HUES6 (cell line): ENCODE measurements at regions not wholly inside any gene's neighbourhood (a gene's known extent, or its start where the extent isn't known, plus 50 kb on each side); places are given as distances from the start of the nearest gene placed in this dataset.
"Not testable (repeated sequence)": the region's sequence is repeated elsewhere in the genome, so short reads cannot be mapped to it uniquely, and the experiment has no call there.

Experiments used
- H3K27ac ChIP-seq: 2 replicates; pipeline ENCODE4 v1.7.0; 2013; ENCODE audit warnings: low read depth, mild to moderate bottlenecking, low read length, inconsistent platforms
- H3K27me3 ChIP-seq: 2 replicates; pipeline ENCODE4 v1.6.1; 2013; ENCODE audit warnings: low read length; ENCODE audit not compliant: control insufficient read depth, insufficient read depth
- H3K36me3 ChIP-seq: 2 replicates; pipeline ENCODE4 v1.6.1; 2013; ENCODE audit warnings: low read length; ENCODE audit not compliant: control insufficient read depth, insufficient read depth
- H3K4me1 ChIP-seq: 2 replicates; pipeline ENCODE4 v1.6.1; 2013; ENCODE audit warnings: low read length; ENCODE audit not compliant: control insufficient read depth, insufficient read depth
- H3K4me3 ChIP-seq: 2 replicates; pipeline ENCODE4 v1.5.1; 2013; ENCODE audit warnings: low read depth, low read length
- H3K9ac ChIP-seq: one replicate; pipeline ENCODE4 v1.6.1; 2013; ENCODE audit warnings: mild to moderate bottlenecking, low read length
- H3K9me3 ChIP-seq: 2 replicates; pipeline ENCODE4 v1.6.1; 2013; ENCODE audit warnings: low read depth, low read length; ENCODE audit not compliant: control insufficient read depth, insufficient read depth

DNA sequence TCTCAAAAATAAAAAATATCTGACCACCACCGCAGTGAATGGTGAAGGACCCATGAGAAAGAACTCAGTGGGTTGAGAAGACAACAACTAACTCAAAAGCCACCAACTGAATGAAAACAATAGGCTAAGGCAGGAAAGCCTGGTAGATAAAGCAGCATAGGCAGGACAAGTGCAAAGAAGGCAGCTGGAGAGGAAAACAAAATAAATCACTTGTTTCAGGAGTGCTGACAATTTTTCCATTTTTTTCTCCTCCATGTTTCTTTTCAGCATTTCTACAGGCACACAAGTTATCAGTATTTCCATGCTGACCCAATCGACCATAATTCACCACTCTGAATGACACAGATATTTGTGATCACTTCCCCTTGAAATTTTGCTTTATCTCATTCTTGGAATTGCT, 597.8 kb downstream of the LIG4 start:
- Histone ChIP-seq H3K9ac (no peak overlapping the region), H3K27me3 (no peaks in the 10 kb centered on the region), H3K36me3 (no peaks in the 10 kb centered on the region), H3K4me1 (no peaks in the 10 kb centered on the region), H3K4me3 (no peak overlapping the region), H3K27ac (no peak overlapping the region), H3K9me3 (no peaks in the 10 kb centered on the region)

DNA sequence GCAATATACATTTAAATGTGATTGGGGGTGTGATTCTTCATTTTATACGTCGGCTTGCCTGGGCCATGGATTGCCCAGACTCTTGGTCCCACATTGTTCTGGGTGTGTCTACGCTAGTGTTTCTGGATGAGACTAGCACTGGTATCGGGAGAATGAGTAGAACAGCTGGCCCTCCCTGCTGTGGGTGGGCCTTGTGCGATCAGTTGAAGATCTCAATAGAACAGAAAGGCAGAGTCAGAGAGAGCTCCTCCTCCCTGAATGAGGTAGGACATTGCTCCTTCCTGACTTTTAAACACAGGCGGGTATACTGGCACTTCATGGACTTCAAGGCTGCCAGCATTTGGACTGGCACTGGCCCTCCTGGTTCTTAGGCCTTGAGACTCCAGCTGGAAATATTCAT, 603.0 kb downstream of the LIG4 start:
- H3K27me3 ChIP-seq, result no peaks in the 10 kb centered on the region
- H3K27ac ChIP-seq, result no peak overlapping the region
- no peaks in the 10 kb centered on the region for H3K36me3 ChIP-seq
- no peaks in the 10 kb centered on the region for H3K4me1 ChIP-seq
- no peak overlapping the region for H3K4me3 ChIP-seq
- H3K9ac ChIP-seq, result no peak overlapping the region
- no peaks in the 10 kb centered on the region for H3K9me3 ChIP-seq

DNA sequence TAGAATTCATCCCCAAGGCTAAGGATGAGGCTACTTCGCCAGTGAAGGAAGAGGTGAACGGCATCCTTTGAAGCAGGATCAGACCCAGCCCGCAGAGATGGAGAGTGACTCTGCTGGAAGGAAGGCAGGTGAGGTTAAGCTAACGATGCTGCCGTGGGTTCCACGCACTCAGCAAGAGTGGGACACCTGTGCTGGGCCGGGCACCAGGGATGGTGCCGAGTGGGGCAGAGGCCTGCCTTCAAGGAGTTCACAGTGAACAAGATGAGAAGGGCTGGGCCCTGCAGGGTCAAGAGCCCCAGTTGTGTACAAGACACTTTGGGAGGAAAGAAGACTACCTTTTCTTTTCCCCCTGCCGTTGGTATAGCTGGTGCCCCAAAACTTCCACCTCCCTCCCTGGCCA, 606.6 kb downstream of the LIG4 start:
- Histone ChIP-seq H3K36me3 (no peaks in the 10 kb centered on the region), H3K9me3 (no peaks in the 10 kb centered on the region), H3K27me3 (no peaks in the 10 kb centered on the region), H3K27ac (no peak overlapping the region), H3K4me3 (no peak overlapping the region), H3K4me1 (no peaks in the 10 kb centered on the region), H3K9ac (no peak overlapping the region)

DNA sequence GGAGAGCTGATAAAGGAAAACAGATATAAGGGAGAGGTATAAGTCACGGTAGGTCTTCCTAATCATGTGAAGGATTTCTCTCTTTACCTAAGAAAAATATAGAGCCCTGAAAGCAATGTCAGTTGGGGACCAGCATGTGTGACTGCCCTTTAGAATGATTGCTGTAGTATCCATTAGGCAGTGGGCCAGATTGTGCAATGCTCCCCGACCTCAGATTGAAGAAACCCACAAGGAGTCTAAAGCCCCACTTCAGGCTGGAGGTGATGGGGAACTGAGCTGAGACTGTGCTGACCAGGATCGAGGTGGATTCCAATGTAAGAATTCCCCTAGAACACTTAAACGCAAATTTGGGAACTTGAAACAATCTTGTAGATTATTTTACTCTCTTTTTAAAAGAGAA, 614.4 kb downstream of the LIG4 start:
- Histone ChIP-seq H3K4me3 (no peak overlapping the region), H3K27me3 (no peaks in the 10 kb centered on the region), H3K27ac (no peak overlapping the region), H3K36me3 (no peaks in the 10 kb centered on the region), H3K9me3 (no peaks in the 10 kb centered on the region), H3K9ac (no peak overlapping the region), H3K4me1 (no peaks in the 10 kb centered on the region)

DNA sequence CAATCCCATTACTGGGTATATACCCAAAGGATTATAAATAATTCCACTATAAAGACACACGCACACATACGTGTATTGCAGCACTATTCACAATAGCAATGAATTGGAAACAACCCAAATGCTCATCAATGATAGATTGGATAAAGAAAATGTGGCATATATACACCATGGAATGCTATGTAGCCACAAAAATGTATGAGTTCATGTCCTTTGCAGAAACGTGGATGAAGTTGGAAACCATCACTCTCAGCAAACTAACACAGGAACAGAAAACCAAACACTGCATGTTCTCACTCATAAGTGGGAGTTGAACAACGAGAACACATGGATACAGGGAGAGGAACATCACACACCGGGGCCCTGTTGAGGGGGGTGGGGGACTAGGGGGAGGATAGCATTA, 619.0 kb downstream of the LIG4 start:
- H3K4me3 ChIP-seq, H3K9ac ChIP-seq, H3K9me3 ChIP-seq, H3K36me3 ChIP-seq, H3K27me3 ChIP-seq, H3K4me1 ChIP-seq, H3K27ac ChIP-seq: not testable (repeated sequence)

DNA sequence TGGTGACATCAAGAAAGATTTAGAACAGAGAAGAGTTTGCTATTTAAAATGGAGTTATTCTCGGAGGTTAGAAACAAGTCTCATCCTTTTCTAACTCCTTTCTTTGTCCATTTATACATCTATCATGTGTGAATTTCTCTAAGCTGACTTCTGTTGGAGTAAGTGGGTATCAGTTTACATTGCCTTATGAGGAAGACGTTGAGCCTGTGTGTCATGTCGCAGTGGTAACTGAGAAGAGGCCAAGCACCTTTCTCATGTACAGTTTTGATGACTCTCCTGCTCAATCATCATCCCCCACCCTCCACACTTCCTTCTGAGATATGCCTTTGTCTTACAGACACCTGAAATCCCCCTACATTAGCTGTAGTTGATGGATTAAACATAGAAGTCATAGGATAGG, 624.8 kb downstream of the LIG4 start:
- no peaks in the 10 kb centered on the region for H3K27me3 ChIP-seq
- H3K4me3 ChIP-seq, result no peak overlapping the region
- no peaks in the 10 kb centered on the region for H3K4me1 ChIP-seq
- H3K27ac ChIP-seq, result no peak overlapping the region
- no peaks in the 10 kb centered on the region for H3K36me3 ChIP-seq
- no peaks in the 10 kb centered on the region for H3K9me3 ChIP-seq
- no peak overlapping the region for H3K9ac ChIP-seq

DNA sequence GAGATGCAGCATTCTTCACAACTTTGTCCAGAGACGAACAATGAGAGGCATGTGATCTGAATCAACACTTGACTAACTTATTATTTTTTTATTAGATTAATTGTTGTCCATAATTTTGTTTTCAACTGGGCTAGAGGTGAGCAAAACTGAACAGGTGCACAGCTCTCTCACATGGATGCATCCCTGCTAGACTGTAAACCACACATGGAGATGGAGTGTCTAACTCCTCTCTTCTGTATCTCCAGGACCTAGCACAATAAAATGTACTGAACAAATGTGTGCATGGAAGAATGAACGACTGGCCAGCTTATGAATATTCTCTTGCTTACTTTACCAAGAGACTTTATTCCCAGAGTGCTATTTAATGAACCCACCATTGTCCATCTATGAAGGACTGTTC, 627.7 kb downstream of the LIG4 start:
- Histone ChIP-seq H3K4me1 (no peaks in the 10 kb centered on the region), H3K27ac (no peak overlapping the region), H3K4me3 (no peak overlapping the region), H3K27me3 (peaks cover 7% of the 10 kb centered on the region; the same call in 1 of the 2 replicates), H3K36me3 (no peaks in the 10 kb centered on the region), H3K9me3 (no peaks in the 10 kb centered on the region), H3K9ac (no peak overlapping the region)

DNA sequence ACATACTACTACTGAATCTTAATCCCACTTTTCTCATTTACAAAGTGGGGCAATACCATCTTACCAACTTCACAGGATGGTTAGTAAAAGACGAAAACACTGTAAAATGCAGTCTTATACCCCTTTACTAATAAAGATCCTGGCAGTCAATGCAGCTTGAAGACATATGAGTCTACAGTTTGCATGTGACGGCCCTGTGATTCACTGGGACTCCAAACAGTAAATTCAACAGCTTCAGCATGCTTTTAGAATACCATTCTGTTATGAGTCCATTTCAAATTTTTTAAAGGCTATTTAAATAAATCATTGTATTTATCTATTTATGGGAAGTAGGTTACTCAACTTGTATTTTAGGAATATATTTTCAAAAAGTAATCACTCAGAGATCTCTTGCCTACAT, 629.1 kb downstream of the LIG4 start:
- Histone ChIP-seq H3K9ac (no peak overlapping the region), H3K36me3 (no peaks in the 10 kb centered on the region), H3K4me1 (peaks cover 2% of the 10 kb centered on the region; the same call in 1 of the 2 replicates), H3K27ac (no peak overlapping the region), H3K4me3 (no peak overlapping the region), H3K27me3 (peaks cover 19% of the 10 kb centered on the region; the same call in 1 of the 2 replicates), H3K9me3 (no peaks in the 10 kb centered on the region)

DNA sequence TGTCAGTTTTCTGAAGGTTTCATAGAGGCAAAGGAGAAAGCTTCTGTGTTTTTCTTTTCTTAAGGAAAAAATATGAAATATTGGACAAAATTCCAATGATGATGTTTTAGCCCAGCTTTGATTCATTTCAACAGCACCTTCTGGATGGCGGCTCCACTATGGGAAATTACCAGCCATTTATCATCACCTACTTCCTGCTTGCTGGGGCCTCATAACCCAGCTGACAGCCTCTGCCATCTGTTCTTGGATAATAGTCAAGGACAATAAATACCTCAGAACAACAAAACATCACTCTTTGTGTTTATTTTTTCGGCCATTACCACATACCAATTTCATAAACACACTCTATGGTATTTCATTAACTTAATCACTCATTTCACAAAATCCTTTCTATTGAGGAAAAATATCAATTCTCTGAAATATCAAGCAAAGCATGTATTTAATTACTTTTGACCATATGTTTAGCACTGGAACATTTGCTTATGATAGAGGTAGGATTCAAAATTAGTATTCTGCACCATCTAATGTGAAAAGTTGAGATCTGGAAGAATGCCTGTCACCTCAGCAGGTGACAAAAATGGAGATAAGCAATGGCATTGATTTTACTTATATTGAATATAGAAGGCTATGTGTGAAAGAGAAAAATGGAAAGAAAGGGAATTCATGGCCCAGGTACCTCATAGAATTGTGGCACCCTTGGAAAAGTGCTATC, 629.7 kb downstream of the LIG4 start:
- Histone ChIP-seq H3K4me3 (no peak overlapping the region), H3K9ac (no peak overlapping the region), H3K4me1 (peaks cover 6% of the 10 kb centered on the region; the same call in 1 of the 2 replicates), H3K36me3 (no peaks in the 10 kb centered on the region), H3K27ac (no peak overlapping the region), H3K27me3 (peaks cover 21% of the 10 kb centered on the region; the same call in 1 of the 2 replicates), H3K9me3 (no peaks in the 10 kb centered on the region)

DNA sequence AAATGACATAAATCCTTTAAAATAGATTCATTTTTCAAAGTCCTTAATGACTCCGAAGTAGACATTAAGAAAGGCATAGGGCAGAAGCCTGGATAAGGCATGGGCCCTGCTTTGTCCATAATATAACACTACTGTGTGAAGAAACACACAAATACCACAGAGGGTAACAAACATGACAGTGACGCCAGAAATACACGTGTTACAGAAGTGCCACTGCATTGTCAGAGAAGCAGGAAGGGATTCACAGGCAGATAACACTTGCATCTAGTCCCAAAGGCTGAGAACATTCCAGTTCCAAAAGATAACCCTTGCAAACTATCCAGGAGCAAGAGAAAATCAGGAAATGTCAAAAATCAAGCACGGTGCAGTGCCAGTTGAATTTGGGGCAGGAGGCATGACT, 633.2 kb downstream of the LIG4 start:
- Histone ChIP-seq H3K36me3 (no peaks in the 10 kb centered on the region), H3K4me1 (peaks cover 6% of the 10 kb centered on the region; the same call in 1 of the 2 replicates), H3K4me3 (no peak overlapping the region), H3K9me3 (no peaks in the 10 kb centered on the region), H3K27me3 (peaks cover 28% of the 10 kb centered on the region), H3K27ac (no peak overlapping the region), H3K9ac (no peak overlapping the region)

DNA sequence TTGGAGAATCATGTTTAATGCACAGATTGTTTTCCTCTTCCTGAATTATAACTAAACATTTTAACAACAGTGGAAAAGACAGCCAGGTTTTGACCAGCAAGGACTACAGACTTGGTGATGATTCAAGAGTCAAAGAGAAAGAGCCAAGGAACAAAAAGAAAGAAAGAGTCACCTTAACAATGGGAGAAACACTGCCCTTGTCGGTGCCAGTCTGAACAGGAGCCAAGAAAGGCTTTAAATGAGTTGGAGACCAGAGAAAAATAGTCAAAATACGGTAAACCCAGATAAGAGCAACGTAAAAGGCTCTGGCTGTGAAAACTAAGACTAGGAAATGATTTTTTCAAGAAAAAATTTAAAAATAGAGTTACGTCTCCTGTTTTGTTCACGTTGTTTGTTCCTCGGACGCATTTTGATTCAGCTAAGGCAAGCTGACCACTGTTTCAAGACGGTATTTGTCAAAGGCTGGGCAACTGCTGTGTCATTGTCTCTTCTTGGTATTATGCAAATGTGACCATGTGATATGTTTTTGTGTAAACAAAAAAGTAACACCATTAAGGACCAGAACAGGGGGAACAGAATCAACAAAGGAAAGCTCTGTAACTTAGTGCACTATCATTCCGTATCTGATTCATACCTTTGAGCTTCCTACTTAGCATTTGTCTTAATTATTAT, 634.5 kb downstream of the LIG4 start:
- H3K4me1 ChIP-seq, result peaks cover 14% of the 10 kb centered on the region
- no peaks in the 10 kb centered on the region for H3K9me3 ChIP-seq
- no peaks in the 10 kb centered on the region for H3K36me3 ChIP-seq
- H3K4me3 ChIP-seq, result no peak overlapping the region
- peaks cover 30% of the 10 kb centered on the region for H3K27me3 ChIP-seq
- no peak overlapping the region for H3K27ac ChIP-seq
- no peak overlapping the region for H3K9ac ChIP-seq
